ENCODE measurements at regions not wholly inside any gene's neighbourhood (a gene's known extent, or its start where the extent isn't known, plus 50 kb on each side); places are given as distances from the start of the nearest gene placed in this dataset.

DNA sequence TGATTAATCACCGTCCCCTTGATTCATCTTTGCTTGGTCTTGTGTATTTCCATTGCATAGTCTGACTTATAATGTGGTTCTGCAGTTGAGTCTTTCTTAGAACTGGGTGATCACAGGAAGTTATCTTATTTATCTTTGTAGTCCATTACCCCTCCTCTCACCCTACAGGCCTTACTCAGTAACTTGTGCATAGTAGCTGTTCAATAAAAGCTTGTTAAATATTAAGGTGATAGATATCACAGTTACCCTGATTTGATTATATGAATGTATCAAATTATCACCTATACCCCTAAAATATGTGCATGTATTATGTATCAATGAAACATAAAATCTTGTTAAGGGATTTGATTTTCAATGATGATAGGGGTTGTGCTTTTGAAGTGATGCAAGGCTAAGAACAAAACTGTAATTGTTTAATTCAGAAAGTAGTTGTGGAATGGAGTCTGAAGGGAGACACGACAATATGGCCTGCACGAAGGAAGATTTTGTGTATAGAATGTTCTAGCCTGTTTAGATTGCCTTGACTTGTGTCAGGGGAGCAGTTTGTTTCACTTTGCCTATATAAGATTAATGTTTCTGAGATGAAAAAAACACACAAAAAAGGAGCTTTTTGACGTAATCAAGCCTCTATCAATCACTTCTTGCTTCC lies 132.4 kb upstream of the LIMCH1 start:
- TF ChIP-seq, protein P1, sequence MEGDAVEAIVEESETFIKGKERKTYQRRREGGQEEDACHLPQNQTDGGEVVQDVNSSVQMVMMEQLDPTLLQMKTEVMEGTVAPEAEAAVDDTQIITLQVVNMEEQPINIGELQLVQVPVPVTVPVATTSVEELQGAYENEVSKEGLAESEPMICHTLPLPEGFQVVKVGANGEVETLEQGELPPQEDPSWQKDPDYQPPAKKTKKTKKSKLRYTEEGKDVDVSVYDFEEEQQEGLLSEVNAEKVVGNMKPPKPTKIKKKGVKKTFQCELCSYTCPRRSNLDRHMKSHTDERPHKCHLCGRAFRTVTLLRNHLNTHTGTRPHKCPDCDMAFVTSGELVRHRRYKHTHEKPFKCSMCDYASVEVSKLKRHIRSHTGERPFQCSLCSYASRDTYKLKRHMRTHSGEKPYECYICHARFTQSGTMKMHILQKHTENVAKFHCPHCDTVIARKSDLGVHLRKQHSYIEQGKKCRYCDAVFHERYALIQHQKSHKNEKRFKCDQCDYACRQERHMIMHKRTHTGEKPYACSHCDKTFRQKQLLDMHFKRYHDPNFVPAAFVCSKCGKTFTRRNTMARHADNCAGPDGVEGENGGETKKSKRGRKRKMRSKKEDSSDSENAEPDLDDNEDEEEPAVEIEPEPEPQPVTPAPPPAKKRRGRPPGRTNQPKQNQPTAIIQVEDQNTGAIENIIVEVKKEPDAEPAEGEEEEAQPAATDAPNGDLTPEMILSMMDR (IDR thresholded peaks at IDR 0.05), result no peak
- DNase-seq (ENCODE audit: low spot score) (no peak), ATAC-seq (ENCODE audit: insufficient number of reproducible peaks, low FRiP score, low read depth) (no peak)
- Histone ChIP-seq H3K9me3 (no peaks in the 10 kb centered on the region), H3K27me3 (replicated peaks; ENCODE audit: insufficient read depth) (no peaks in the 10 kb centered on the region), H3K4me1 (ENCODE audit: control insufficient read depth in 1 of 2, low read depth in 2 of 2) (peaks cover 14 to 60% of the 10 kb centered on the region in 2 donors), H3K36me3 (no peaks in the 10 kb centered on the region), H3K27ac (no peak overlapping the region), H3K4me3 (no peak overlapping the region)

GRCh38 chr4:41406113-41406516 lies 131.8 kb upstream of the LIMCH1 start:
- TF ChIP-seq, protein P1 (IDR thresholded peaks at IDR 0.05), result no peak
- Histone ChIP-seq H3K27me3 (replicated peaks; ENCODE audit: insufficient read depth) (no peaks in the 10 kb centered on the region), H3K9me3 (no peaks in the 10 kb centered on the region), H3K36me3 (no peaks in the 10 kb centered on the region), H3K27ac (no peak overlapping the region), H3K4me1 (ENCODE audit: control insufficient read depth in 1 of 2, low read depth in 2 of 2) (peaks cover 12 to 58% of the 10 kb centered on the region in 2 donors), H3K4me3 (no peak overlapping the region)
- ATAC-seq (ENCODE audit: insufficient number of reproducible peaks, low FRiP score, low read depth) (no peak), DNase-seq (ENCODE audit: low spot score) (no peak)

DNA sequence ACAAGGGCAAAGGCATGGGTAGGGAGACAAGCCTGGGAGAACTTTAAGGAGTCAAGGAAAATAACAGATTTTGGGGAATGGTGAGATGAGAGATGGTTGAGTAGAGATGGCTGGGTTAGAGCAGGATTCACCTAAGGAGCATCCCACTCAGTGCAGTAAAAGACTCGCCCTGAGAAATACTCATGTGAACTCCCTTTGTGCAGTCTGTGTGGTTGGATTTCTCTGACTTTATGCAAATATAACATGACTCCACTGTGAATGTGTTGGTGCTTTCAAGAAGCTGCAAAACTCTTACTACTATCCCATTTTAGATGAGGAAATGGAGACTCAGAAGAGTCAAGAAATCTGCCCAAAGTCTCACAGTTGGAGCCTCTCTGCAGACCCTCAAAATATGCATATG lies 129.8 kb upstream of the LIMCH1 start:
- no peak overlapping the region for H3K27ac ChIP-seq
- no peaks in the 10 kb centered on the region for H3K36me3 ChIP-seq
- TF ChIP-seq, protein P1 (IDR thresholded peaks at IDR 0.05), result no peak
- peaks cover 12 to 59% of the 10 kb centered on the region in 2 donors for H3K4me1 ChIP-seq (ENCODE audit: control insufficient read depth in 1 of 2, low read depth in 2 of 2)
- no peak for DNase-seq (ENCODE audit: low spot score)
- no peaks in the 10 kb centered on the region for H3K9me3 ChIP-seq
- no peaks in the 10 kb centered on the region for H3K27me3 ChIP-seq (replicated peaks; ENCODE audit: insufficient read depth)
- H3K4me3 ChIP-seq, result no peak overlapping the region
- no peak for ATAC-seq (ENCODE audit: insufficient number of reproducible peaks, low FRiP score, low read depth)

- Histone ChIP-seq H3K27ac (peak overlapping the region in 1 of 2 donors; percentile 24), H3K27me3 (replicated peaks; ENCODE audit: insufficient read depth) (no peaks in the 10 kb centered on the region), H3K9me3 (no peaks in the 10 kb centered on the region), H3K4me3 (no peak overlapping the region), H3K36me3 (no peaks in the 10 kb centered on the region), H3K4me1 (ENCODE audit: control insufficient read depth in 1 of 2, low read depth in 2 of 2) (peaks cover 17 to 66% of the 10 kb centered on the region in 2 donors)
- no peak for ATAC-seq (ENCODE audit: insufficient number of reproducible peaks, low FRiP score, low read depth)
- no peak for DNase-seq (ENCODE audit: low spot score)
- TF ChIP-seq, protein P1 (IDR thresholded peaks at IDR 0.05), result no peak
These were observed 128.9 kb upstream of the LIMCH1 start for GRCh38 chr4:41408859-41409593.

GRCh38 chr4:41409594-41409895 lies 128.4 kb upstream of the LIMCH1 start:
- DNase-seq (ENCODE audit: low spot score) (no peak), ATAC-seq (ENCODE audit: insufficient number of reproducible peaks, low FRiP score, low read depth) (no peak)
- H3K4me1 ChIP-seq (ENCODE audit: control insufficient read depth in 1 of 2, low read depth in 2 of 2), result peaks cover 18 to 62% of the 10 kb centered on the region in 2 donors
- TF ChIP-seq, protein P1 (IDR thresholded peaks at IDR 0.05), result no peak
- H3K4me3 ChIP-seq, result no peak overlapping the region
- no peaks in the 10 kb centered on the region for H3K27me3 ChIP-seq (replicated peaks; ENCODE audit: insufficient read depth)
- peak overlapping the region in 1 of 2 donors; percentile 24 for H3K27ac ChIP-seq
- H3K36me3 ChIP-seq, result no peaks in the 10 kb centered on the region
- no peaks in the 10 kb centered on the region for H3K9me3 ChIP-seq
